ENCODE measurements at regions not wholly inside any gene's neighbourhood (a gene's known extent, or its start where the extent isn't known, plus 50 kb on each side); places are given as distances from the start of the nearest gene placed in this dataset.

DNA sequence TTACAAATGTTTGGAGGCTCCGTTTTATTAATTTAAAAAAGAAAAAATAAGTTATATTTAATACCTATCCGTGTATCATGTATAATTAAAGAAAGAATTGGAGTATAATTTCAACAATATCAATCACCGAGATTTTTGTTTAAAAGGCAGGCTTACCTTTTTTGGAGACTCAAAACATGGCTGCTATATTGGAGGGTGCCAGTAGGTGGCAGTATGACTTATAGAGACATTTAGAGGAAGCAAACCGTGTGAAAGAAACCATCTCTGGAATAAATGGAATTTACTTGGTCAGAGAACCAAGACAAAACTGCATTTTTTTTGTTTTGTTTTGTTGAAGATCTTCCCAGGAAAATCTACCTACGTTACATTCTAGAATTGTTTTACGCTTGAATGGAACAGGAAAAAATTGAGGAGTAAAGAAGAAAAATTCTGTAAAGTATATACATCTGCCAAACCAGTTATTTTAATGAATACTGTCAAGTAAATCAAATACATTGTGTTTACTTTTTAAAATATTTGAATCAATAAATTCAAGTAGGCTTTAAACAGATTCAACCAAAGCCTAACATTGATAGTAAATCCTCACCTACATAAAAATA, 802.6 kb upstream of the ALCAM start:
- TF ChIP-seq, protein P1, sequence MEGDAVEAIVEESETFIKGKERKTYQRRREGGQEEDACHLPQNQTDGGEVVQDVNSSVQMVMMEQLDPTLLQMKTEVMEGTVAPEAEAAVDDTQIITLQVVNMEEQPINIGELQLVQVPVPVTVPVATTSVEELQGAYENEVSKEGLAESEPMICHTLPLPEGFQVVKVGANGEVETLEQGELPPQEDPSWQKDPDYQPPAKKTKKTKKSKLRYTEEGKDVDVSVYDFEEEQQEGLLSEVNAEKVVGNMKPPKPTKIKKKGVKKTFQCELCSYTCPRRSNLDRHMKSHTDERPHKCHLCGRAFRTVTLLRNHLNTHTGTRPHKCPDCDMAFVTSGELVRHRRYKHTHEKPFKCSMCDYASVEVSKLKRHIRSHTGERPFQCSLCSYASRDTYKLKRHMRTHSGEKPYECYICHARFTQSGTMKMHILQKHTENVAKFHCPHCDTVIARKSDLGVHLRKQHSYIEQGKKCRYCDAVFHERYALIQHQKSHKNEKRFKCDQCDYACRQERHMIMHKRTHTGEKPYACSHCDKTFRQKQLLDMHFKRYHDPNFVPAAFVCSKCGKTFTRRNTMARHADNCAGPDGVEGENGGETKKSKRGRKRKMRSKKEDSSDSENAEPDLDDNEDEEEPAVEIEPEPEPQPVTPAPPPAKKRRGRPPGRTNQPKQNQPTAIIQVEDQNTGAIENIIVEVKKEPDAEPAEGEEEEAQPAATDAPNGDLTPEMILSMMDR (conservative IDR thresholded peaks at IDR 0.05; ENCODE audit: low read depth, low read length) = peak; percentile 70
- H3K4me3 ChIP-seq (ENCODE audit: low read depth, low read length) = no peak overlapping the region
- peak; percentile 67 for DNase-seq (ENCODE audit: low read depth)

DNA sequence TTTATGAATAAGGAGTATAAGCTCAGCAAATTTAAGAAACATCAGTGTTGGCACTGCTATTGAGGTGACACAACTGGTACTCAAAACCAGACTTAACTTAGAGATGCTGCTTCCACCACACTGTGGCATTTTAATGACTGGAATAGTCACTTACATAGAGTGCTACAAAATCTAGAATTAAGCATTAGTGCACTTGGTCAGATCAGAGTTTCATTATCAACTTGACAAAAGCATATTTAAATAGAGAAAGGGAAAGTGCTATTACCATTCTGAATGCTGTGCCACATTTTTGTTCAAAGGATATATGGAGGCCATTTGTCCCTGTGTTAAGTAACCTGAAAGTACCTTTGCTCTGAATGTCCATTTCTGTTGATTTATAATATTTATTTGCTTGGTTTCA, 800.7 kb upstream of the ALCAM start:
- DNase-seq (ENCODE audit: low read depth) = no peak
- no peak overlapping the region for H3K4me3 ChIP-seq (ENCODE audit: low read depth, low read length)
- TF ChIP-seq, protein P1 (conservative IDR thresholded peaks at IDR 0.05; ENCODE audit: low read depth, low read length) = no peak

DNA sequence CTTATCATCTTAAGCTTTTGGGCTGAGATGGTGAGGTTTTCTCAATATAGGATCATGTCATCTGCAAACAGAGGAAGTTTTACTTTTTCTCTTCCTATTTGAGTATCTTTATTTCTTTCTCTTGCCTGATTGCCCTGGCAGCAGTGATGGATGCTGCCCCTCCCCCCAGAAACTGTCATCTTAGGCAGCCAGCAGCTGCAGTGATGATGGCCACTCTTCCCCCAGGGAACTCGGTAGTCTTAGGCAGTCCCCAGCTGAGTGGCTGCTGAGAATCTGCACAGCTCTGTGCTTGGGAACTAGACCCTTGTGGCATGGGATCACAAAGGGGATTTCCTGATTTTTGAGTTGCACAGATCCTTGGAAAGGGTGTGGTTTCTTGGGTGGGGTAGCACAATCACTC, 791.1 kb upstream of the ALCAM start:
- no peak for DNase-seq (ENCODE audit: low read depth)
- no peak overlapping the region for H3K4me3 ChIP-seq (ENCODE audit: low read depth, low read length)
- TF ChIP-seq, protein P1 (conservative IDR thresholded peaks at IDR 0.05; ENCODE audit: low read depth, low read length) = no peak

DNA sequence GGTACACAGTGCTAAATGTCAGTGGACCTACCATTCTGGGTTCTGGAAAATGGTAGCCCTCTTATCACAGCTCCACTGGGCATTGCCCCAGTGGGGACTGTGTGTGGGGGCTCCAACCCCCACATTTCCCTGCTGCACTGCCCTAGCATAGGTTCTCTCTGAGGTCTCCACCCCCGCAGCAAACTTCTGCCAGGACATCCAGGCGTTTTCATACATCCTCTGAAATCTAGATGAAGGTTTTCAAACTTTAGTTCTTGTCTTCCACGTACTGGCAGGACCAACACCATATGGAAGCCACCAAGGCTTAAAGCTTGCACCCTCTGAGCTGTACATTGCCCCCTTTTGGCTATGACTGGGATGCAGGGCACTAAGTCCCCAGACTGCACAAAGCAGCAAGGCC, 788.2 kb upstream of the ALCAM start:
- no peak for DNase-seq (ENCODE audit: low read depth)
- H3K4me3 ChIP-seq (ENCODE audit: low read depth, low read length) = no peak overlapping the region
- TF ChIP-seq, protein P1 (conservative IDR thresholded peaks at IDR 0.05; ENCODE audit: low read depth, low read length) = no peak

DNA sequence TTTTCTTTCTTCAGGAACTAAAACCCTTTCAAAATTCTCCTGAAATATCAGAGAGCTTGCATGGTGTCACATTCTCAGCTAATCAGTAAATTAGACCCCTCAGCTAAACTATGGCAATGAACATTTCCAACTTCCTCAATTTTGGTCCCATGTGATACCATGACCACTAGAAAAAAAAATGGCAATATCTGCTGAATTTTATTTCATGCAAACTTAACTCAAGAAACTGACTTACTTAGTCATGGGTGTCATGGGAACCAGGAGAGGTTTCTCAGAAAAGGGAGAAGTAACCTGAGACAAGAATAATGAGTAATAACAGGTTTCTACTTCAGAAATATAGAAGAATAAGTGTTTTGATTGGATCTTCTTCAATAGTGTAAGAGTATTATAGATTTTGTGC, 784.6 kb upstream of the ALCAM start:
- DNase-seq (ENCODE audit: low read depth) = peak; percentile 15
- H3K4me3 ChIP-seq (ENCODE audit: low read depth, low read length) = no peak overlapping the region
- TF ChIP-seq, protein P1 (conservative IDR thresholded peaks at IDR 0.05; ENCODE audit: low read depth, low read length) = no peak

DNA sequence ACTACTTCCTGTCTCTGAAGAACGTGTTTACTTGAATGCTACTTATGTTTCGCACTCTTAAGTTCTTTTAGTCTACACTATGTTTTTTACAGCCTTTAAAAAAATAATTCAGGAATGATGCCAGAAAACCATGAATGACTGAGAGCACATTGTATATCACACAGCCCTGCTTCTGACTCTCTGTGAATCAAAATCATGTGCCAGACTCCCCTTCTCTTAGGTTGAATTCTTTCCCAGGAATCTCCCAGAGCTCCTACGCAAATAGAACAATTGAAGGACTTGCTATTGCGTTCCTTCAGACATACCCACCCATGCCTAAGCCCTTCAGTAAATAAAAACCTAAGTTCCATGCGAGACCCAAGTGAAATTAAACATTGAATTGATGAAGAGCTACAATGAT, 782.0 kb upstream of the ALCAM start:
- H3K4me3 ChIP-seq (ENCODE audit: low read depth, low read length) = no peak overlapping the region
- TF ChIP-seq, protein P1 (conservative IDR thresholded peaks at IDR 0.05; ENCODE audit: low read depth, low read length) = no peak
- no peak for DNase-seq (ENCODE audit: low read depth)

DNA sequence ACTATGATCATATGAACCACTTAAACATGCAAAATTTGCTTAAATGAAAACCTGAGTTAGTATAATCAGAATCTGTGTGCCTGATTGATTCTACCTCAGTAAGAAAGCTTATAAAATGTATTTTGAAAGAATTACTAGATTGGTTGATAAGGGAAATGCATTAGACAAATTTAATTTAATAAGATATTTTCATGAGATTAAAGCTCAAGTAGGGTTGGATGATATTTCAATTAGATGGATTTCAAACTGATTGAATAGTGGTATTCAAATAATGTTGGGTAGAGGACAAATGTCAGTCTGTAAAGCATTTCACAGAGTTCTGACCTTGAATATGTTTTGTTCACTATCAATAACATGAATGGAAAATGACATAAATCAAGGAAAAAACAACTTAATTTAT, 780.4 kb upstream of the ALCAM start:
- TF ChIP-seq, protein P1 (conservative IDR thresholded peaks at IDR 0.05; ENCODE audit: low read depth, low read length) = no peak
- DNase-seq (ENCODE audit: low read depth) = no peak
- no peak overlapping the region for H3K4me3 ChIP-seq (ENCODE audit: low read depth, low read length)
